HG02678 (cell line): ENCODE measurements at regions not wholly inside any gene's neighbourhood (a gene's known extent, or its start where the extent isn't known, plus 50 kb on each side); places are given as distances from the start of the nearest gene placed in this dataset.
"Not testable (repeated sequence)": the region's sequence is repeated elsewhere in the genome, so short reads cannot be mapped to it uniquely, and the experiment has no call there.

Experiments
- ATAC-seq: cut with Tn5 transposase; IDR thresholded peaks from one replicate; pipeline ENCODE4 v1.9.1; 2021; ENCODE audit warnings: mild to moderate bottlenecking, moderate library complexity; ENCODE audit not compliant: unreplicated experiment

DNA sequence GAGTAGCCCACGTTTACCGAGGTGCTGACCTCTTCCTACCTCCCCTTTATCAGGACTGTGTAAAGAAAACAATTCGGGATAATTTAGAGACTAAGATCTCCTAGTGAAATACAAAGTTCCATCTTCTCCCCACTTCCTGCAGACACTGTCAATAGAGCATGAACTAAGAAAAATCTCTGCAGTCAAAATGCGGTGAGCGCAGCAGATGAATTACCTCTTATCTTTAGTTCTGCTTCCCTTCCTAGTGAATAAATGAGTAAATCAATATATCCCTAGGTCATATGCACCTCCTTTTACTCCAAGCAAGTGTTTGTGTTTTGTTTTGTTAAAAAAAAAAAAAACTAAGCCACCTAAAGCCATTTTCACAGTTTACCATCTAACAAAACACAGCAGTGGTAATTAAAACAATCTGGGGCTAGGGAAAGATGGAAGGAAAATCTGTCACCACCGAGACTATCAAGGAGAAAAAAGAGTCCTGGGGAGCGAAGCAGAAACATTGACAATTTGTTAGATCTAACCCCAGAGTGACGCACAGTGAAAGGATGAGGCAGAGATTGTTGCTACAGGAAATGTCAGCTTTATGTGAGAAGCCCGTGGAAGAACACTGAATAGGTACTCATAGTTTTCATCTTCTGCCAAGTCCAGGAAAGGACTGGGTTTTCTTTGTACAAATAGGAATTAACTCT, 159.4 kb upstream of the SPTLC3 start:
- no peak for ATAC-seq

DNA sequence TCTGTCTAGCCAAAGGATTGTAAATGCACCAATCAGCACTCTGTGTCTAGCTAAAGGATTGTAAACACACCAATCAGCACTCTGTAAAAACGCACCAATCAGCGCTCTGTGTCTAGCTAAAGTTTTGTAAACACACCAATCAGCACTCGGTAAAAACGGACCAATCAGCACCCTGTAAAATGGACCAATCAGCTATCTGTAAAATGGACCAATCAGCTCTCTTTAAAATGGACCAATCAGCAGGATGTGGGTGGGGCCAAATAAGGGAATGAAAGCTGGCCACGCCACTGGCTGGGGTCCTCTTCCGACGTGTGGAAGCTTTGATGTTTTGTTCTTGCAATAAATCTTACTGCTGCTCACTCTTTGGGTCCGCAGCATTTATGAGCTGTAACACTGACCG, 151.1 kb upstream of the SPTLC3 start:
- not testable (repeated sequence) for ATAC-seq

DNA sequence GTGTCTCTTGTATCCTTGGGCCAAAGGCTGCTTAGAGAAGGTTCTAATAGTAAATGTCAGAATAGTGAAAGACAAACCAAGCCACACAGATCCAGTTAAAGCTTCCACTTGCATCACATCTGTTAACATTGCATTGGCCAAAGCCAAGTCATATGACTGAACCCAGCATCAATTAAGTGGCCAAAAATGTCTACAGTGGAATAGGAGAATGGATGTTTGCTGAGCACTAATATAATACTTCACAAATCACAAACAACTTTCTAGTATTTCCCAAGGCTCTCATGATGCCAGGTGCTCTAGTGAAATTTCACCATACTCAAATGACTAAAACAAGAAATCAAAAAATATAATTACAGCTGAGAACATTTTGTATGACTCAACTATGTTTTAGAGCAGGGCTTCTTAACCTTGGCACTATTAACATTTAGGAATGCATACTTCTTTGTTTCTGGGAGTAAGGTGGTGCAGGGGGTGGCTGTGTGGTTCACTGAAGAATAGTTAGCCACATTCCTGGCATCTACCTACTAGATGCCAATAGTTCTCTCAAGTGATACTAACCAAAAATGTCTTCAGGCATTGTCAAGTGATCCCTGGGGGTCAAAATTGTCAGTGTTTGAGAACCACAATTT, 148.0 kb upstream of the SPTLC3 start:
- no peak for ATAC-seq

DNA sequence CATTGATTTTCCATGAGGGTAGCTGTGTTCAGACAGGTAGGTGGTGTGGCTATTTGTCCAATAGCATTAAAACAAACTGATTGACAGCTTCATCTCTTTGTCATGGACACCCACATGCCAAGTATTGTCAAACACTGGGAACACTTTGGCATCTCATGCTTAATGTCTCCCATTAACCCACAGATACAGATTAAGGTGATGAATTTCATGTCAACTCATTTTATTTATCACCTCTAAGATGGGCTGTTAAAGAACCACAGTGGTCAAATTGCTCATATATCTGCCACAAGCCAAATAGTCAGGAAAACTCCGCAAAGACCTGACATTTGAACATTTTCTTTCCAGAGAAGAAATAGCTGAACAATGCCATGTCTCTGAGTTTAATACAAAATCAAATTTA, 139.1 kb upstream of the SPTLC3 start:
- no peak for ATAC-seq

DNA sequence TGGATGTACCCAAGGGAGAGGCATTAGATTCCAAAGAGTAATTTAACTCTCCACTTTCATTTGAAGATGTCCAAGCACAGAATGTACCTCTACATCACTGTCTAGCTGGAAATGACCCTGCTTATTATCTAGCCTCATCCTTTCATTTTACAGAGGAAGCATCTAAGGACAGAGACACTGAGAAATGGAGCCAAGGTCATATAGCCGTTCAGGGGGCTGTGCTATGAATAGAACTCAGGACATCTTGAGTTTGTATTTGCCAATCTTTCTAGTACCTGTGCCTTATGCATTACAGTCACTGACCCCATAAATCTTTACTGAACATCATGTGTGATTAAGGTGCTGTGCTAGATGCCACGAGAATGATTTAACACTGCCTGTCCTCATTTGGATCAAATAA, 138.2 kb upstream of the SPTLC3 start:
- ATAC-seq = no peak

DNA sequence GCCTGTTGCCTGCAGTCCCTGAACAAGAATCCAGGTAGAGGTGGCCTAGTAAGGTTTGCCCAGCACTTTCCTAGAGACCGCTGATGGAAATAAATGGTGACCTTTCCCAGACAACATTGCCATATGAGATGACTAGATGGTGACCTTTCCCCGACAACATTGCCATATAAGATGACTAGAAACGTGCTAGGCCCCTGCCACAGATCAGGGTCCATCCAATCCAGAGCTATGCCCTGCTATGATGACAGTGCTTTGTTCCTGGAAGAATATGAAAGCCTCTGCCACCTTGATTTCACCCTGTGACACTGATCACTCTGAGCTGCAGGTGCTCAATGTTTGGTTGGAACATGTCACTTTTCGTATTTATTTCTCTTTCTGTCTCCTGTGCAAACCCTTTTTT, 133.8 kb upstream of the SPTLC3 start:
- no peak for ATAC-seq

DNA sequence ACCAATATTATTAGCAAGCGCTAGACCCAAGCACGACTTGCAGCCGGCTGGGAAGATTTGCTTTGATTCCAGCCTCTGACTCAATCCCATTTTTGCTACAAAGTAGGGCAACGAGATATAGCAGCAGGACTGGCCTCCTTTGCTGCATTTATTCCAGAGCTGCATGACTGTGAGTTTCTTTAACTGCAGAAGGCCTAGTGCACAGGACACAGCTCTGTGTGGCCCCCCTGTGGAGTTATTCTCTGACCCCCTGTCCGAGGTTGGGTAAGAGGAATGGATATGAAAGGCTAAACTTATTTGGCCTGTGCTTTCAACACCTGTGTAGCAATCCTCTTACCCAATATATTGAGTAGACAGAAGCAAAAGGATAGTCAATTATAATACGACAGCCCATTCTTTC, 133.3 kb upstream of the SPTLC3 start:
- ATAC-seq = no peak

DNA sequence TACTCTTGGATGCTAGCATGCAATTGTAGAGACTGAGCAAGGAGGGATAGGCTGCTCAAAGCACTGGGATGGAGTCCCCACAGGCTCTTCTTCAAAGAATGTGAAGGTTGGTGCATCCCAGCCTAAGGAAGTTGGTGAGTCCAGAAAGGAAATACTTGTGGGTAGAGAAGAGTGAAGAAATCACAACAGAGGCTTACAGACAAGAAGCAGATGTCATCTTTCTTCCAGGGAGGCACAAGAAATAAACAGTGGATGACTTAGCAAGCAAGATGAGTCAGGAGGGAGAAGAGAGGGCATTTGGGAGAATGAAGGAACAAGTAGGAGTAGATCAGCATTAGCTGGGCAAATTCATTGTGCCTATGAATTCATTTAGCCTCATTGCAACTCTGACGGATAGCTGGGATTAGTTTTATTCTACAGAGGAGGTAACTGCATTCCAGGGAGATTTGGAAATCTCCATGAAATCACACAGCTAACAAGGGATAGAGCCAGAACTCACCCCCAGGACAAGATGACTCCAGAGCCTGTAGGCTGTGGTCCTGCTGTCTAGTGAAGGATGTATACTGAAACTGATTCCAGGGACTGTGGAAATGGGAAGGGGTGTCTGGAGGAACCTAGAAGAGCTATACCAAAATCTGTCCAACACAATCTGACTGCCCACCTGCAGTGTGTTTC, 125.8 kb upstream of the SPTLC3 start:
- no peak for ATAC-seq

DNA sequence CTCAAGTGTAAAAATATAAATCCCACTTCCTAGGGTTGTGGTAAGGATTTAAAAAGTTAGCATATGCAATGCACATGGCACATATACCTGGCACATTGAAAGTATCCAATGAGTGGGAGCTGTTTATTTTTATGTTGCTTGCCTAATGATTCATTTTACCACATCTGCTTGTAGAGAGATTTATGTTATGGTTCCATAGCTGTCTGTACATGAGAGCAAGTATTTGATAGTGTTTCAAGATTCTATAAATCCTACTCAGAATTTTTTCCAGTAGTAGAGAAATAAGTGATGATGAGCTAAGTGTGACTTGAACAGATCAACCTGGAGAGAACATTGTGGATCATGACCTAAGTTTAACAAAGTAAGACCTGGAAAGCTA, 125.3 kb upstream of the SPTLC3 start:
- no peak for ATAC-seq

DNA sequence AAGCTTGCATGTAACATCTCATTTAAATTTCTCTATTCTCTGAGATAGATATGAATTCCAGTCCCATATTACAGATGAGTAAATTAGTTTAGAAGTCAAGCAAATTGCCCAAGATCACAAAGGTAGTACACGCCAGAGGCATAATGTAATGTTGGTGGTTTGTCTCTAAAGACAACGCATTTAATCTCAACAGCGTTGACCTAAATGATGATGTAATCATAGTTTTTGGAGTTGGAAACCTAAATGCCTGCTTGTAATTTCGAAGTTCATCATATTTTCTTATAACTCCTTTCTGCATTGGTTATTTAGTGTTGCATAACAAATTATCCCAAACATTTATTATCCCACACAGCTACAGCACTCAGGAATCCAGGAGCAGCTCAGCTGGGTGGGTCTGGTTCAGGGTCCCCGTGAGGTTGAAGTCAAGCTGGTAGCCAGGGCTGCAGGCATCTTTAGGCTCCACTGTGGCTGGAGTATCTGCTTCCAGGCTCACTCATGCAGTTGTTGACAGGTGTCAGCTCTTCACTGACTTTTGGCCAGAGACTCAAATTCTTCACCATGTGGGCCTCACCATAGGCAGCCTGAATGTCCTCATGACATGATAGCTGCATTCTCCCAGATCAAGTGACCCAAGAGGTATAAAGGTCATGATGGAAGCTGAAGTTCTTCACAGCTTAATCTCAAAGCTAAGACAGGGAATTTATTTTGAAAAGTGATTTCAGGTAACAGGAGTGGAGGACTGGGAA, 122.0 kb upstream of the SPTLC3 start:
- ATAC-seq = no peak

DNA sequence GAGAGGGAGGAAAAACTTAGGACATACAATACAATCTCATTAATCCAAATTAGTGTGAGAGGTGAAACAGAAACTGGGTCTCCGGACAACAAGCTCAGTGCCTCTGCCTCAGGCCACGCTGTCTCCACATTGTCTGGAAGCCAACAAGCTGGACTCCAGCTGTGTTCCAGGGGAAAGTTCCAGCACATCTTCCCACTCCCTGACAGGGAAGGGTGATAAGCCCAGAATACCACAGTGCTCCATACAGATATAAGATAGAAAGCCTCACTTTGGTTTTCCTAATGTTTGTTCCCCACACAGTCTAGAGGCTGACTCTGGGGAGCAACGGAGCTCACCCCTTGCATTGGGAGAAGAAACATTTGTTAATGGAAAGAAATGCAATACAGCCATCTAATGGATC, 117.1 kb upstream of the SPTLC3 start:
- ATAC-seq = no peak

DNA sequence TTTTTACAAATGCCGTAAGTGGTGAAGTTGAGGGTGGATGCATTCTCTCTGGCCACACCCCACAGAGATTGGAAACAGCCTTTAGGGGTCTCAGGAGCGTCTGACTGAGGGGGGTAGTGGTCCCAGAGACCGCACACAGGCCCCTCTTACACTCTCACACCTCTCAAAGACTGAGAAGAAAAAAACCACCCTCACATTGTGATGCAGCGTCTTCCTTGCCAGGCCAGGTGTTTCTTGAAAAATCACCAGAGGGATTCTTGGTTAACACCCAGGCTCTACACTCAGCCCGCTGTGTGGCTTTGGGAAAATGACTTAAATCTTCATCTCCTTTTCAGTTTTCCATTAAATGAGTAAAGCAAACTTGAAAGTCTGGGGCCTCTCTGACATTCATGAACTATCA, 115.8 kb upstream of the SPTLC3 start:
- ATAC-seq = no peak

DNA sequence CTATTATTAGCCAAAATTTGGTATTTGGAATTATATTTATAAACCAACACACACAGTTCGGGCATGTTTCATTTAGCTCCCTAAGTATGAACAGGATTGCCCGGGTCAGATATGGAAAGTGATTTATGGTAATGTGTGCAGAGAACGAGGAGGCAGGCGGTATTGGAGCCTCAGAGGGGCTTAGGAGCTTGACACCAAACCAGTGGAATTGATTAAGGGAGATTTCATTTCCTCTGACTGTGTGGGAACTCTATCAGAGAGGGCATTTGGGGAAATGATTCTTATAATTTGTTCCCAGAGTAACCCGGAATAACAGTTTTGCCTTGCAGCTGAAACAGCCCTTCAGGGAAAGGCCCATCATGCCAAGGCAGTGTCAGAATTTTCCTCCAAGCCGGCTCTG, 115.1 kb upstream of the SPTLC3 start:
- ATAC-seq = no peak

DNA sequence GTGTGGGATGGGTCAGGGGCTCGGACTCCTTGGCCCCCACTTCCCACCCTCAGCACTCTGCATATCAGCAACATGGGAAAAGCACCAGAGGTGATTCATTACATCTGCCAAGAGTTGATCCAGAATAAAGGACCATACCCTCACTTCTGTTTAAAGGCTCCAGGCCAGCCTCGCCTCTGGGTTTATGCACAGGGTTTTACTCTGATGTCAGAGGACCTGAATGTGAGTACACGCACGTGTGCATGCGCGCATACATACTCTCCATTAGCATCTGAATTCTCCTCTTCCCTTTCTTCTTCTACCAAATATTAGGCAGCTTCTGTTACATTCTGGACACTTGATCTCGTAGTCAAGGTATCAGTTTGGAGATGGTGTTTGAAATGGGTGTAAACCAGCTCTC, 114.7 kb upstream of the SPTLC3 start:
- ATAC-seq = no peak

DNA sequence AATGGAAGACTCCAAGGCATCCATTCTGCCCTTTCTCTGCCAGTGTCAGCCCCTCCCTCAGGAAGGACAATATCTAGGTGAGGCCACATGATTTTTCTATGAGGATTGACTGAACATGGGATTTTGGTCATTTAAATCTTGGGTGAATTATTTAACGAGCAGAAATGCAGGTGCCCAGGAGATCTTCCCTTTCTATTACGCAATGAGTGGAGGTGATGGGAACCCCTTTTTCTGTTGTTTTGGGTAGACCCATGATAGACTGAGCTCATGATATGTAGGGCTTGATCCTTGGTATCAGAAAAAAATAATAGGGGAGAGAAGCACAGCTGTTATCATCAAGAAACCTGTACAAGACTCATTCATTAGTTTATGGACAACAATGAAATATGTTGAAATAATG, 112.6 kb upstream of the SPTLC3 start:
- ATAC-seq = no peak

DNA sequence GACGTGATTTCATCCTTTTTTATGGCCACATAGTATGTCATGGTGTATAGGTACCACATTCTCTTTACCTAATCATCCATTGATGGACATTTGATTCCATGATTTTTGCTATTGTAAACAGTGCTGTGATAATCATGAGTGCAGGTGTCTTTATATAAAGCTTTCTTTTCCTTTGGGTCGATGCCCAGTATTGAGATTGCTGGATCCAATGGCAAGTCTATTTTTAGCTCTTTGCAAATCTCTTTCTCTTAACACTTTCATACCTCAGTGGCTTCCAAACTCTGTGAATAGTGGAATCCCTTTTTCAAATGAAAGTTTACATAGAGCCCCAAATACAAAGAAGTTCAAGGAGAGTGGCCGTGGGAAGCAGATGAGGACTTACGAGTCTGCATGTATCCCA, 105.8 kb upstream of the SPTLC3 start:
- no peak for ATAC-seq

DNA sequence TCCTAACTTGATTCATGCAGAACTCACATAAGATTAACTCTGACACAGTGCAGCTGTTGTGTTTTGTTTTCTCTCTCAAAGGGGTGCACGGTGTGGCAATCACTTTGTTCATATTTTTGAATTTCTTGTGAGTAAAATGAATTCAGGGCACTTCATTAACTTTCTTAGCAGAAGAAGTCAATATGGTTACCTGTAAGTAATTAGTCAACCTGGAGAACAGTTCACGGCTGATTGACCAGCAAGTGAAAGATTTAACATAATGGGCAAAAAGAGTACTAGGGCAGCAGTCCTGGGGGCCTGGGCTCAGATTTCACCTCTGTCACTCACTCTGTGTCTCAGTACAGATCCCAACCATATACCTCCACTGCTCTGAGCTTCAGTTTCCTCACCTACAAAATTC, 102.4 kb upstream of the SPTLC3 start:
- ATAC-seq = no peak

DNA sequence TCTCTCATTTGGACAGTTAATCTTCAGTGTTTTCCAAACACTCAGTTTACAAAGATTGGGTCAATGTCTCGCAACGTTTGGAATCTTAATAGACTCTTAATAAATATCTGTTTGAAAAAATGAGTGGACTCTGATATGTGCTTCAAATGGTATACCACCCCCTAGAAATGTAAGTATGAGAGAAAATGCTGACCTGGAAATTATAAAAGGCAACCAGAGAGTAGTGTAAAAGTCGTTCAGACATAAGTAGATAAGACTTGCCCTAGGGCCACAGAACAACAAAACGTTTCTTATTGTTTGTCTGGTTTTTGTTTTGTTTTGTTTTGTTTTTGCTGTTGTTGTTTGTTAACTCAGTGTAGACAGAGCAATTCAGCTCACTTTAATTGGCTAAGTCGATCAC, 97.4 kb upstream of the SPTLC3 start:
- ATAC-seq = no peak

DNA sequence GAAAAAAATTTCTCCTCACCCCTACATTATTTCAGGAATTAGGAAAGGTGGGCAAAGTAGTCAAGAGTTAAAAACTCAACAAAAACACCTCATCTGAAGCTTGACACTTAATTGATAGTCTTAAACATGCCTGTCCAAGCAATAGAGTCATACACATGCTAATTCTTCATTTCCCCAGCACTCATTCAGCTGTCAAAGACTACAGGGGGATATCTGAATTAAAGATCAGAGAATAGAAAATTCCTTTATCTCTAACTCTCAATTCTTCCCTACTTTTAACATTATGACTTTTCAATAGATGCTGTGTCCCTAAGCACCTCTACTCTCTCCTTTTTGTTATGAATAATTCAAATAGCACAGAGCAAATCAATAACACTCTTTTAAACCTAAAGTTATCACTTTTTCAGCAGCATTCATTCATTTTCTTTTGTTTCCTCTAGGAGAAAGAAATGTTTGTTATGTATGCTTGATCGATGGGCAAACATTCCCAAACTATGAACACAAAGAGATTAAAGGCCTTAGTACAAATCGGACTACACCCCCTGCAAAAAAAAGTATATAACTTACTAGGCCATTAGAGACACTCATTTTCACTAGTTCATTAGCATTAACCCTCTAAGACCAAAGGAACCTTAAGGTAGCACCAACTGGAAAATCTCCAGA, 94.9 kb upstream of the SPTLC3 start:
- ATAC-seq = no peak

DNA sequence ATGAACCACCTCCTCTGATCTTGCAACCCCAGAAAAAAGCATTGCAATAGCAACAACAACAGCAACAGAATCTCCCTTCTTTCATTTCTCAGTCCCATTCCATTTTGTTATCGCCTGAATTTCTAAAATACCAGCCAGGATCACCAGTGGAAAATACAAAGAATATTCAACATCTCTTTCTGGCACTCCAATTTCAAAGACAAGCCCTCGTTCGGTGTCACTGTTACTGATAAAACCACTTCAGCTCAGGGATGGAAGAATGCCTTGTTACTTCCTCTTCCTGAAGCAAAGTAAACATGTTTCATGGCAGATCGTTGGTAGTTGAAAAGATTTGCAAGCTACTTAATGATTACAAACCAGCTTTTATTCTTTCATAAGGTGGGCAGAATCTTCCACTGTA, 94.0 kb upstream of the SPTLC3 start:
- no peak for ATAC-seq

DNA sequence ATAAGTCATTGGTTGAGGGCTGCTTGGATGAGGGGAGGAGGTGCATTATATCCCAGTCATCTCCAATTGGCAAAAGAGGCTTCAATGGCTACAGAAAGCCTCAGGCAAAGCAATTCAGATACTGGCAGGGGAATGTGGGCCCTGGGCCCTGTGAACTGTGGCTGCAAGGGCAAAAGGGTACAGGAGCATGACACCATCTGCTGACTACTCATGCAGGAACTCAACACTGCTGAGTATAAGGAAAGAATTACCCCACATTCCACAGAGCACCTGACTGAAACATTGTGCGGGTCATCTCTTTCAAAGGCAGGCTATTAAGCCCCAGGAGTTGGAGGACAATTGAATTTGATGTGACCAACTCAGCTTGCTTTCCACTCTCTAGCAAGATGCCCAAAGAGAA, 92.1 kb upstream of the SPTLC3 start:
- no peak for ATAC-seq
